Hematopoietic multipotent progenitor cell treated with erythropoietin and hydrocortisone succinate and interleukin-3 and kit ligand, for 15 days (in vitro differentiated cells): ENCODE measurements at regions not wholly inside any gene's neighbourhood (a gene's known extent, or its start where the extent isn't known, plus 50 kb on each side); places are given as distances from the start of the nearest gene placed in this dataset.
"Not testable (repeated sequence)": the region's sequence is repeated elsewhere in the genome, so short reads cannot be mapped to it uniquely, and the experiment has no call there.

Source experiments
- DNase-seq: peaks from one replicate; pipeline ENCODE4 v3.0.0-alpha.2; 2015; ENCODE audit warnings: low spot score

DNA sequence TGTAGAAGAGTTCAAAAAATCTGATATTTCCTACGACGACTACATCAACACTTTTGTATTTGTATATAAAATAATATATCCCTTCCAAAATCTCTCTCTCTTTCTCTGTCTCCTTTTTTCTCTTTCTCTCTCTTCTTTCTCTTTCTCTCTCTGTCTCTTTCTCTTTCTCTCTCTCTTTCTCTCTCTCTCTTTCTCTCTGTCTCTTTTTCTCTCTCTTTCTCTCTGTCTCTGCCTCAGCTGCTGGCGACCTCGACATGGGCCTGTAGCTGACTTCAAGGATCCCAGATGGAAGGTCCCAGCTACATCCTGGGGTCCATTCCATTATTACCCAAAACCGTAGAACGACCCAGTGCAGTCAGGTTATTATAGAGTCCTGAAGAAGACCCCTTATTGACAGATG is 90.0 kb downstream of the CD24 start:
- no peak for DNase-seq

GRCh38 chr6:106883808-106884262 is 90.7 kb downstream of the CD24 start:
- no peak for DNase-seq

DNA sequence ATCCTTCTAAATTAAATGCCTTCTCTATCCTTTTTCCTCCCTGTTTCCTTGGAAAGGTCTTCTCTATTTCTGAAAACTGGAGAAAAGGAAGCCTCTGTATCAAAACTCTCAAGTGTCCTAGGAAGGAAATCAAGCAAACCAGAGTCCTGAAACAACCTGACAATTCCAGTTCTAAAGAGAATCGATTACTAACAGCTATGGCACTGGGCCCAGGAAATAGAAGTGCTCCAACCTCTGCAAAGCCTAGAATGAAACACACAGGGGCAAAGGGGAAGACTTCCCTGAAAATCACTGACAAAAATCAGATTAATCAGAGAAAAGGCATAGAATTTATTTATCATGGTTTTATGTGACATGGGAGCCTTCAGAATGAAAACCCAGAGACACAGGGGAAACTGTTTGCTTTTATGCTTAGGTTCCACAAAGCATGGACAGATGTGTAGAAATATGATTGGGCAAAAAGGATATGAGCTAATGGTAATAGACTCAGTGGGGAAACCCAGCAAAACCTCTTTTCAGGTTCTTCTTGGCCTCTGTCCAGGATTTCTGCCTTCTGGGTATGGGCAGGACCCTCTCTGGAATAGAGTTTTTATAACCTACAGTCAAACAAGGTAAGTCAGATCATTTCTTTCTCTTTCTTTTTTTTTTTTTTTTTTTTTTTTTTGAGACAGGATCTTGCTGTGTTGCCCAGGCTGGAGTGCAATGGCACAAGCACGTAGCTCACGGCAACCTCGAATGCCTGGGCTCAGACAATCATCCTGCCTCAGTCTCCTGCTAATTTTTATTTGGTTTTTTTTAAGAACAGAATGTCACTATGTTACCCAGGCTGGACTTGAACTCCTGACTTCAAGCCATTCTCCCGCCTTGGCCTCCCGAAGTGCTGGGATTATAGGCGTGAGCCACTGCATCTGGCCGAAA is 91.7 kb downstream of the CD24 start:
- DNase-seq = no peak

DNA sequence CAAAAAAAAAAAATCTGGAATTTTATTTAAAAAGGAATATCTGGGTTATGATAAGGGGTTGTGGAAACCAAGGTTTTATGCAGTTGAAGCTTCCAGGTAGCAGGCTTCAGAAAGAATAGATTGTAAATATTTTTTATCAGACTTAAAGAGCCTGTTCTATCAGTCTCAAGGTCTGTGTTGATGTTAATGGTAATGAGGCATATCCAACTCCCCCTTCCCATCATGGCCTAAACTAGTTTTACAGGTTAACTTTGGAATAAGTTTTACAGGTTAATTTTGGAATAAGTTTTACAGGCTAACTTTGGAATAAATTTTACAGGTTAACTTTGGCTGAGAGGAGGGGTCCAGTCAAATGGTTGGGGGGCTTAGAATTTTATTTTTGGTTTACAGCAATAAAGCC is 92.4 kb downstream of the CD24 start:
- DNase-seq = no peak

- no peak for DNase-seq
Measured at GRCh38 chr6:106880952-106881351, 93.6 kb downstream of the CD24 start.

DNA sequence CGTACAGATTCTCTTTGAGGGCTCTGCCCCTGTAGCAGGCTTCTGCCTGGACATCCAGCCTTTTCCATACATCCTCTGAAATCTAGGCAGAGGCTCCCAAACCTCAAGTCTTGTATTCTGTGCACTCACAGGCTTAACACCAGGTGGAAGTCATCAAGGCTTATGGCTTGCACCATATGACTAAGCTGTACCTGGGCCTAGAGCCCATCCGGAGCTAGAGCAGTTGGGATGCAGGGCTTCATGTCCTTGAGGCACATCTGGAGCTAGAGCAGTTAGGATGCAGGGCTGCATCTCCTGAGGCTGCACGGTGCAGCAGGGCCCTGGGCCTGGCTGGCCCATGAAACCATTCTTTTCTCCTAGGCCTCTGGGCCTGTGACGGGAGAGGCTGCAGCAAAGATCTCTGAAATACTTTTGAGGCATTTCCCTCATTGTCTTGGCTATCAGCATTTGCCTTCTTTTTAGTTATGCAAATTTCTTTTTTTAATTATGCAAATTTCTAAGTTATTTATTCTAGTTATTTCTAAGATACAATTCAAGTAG is 98.7 kb downstream of the CD24 start:
- DNase-seq = no peak

DNA sequence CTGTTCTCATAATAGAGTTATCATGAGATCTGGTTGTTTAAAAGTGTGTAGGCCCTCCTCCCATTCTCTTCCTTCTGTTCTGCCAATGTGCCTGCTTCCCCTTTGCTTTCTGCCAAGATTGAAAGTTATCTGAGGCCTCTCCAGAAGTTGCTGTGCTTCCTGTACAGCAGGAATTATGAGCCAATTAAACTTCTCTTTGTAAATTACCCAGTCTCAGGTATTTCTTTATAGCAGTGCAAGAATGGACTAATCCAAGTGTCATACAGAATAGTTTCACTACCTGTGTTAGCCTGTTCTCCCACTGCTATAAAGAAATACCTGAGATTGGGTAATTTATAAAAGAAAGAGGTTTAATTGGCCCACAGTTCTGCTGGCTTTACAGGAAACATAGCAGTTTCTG is 100.0 kb downstream of the CD24 start:
- DNase-seq = no peak

DNA sequence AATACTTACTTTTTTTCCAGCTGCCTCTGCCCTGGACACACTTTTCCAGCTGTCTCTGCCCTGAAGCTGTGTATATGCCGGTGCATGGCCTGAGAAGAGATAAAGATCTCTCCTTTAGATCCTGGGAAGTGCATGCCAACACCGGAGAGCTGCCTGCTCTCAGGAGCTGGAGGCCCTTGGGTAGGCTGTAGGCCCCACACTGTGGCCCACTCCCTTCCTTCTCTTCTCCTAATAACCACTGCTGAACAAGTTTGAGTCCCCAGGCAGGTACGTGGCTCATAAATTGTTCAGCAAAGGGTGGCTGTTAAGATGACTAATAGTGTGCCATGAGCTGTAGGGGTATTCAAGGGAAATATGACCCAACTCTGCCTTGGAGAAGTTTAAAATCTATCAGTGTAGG is 102.5 kb downstream of the CD24 start:
- no peak for DNase-seq

GRCh38 chr6:106870824-106871717 is 103.5 kb downstream of the CD24 start:
- no peak for DNase-seq

GRCh38 chr6:106870069-106870468 is 104.5 kb downstream of the CD24 start:
- no peak for DNase-seq

- no peak for DNase-seq
Measured at GRCh38 chr6:106869203-106869602, 105.3 kb downstream of the CD24 start.

DNA sequence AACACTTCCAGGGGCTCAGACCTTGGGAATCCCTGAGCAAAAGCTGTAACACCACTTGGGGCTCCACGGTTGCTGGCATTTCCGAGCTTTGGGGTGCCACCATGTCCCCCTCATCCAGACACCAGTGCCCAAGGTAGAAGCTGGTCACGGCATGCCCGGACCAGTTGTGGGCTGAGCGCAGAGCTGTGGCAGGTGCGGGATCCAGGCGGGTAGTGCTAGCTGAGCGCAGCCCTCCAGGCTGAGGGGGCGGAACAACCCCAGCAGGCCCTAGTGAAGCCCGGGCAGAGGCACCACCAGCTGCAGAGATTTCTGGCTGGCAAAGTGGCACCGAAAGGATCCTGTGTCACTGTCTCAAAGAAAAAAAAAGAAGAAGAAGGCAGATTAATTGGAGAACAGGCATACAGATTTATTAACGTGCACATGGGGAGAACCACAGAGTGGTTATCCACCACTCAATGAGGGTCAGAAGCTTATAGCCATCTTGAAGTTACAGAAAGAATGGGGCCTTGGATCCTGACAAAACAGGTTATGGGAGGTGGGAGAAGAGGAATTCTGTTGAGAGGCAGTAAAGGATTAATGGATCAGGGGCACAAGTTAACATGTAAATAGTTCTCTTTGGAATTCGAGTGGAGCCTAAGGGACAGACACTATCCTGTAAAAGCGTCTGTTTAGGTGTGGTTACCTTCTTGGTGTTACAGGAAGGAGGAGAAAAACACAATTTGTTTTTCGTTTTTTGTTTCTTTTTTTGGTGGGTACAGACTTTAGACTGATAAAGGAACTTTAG is 107.5 kb downstream of the CD24 start:
- no peak for DNase-seq

DNA sequence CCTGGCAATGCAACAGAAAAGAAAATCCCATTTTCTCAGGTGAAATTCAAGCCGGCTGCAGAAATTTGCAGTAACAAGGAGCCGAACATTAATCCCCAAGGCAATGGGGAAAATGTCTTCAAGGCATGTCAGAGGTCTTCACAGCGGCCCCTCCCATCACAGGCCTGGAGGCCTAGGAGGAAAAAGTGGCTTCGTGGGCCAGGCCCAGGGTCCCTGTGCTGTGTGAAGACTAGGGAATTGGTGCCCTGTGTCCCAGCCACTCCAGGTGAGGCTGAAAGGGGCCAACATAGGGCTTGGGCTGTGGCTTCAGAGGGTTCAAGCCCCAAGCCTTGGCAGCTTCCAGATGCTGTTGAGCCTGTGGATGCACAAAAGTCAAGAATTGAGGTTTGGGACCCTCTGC is 111.7 kb downstream of the CD24 start:
- DNase-seq = no peak

DNA sequence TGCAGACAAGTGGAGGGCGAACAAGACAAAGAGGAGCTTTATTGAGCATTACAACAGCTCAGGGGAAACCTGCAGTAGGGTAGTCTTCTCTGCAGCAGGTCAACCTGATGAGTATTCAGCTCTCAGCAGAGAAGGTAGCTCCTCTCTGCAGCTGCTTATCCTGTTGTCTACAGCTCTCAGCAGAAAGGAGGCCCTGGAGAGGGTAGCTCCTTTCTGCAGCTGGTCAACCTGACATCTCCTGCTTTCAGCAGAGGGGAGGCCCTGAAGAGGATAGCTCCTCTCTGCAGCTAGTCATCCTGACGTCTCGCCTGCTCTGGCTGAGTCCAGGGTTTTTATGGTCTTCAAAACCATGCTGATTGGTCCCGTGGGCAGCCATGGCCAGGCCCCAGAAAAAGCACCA is 113.6 kb downstream of the CD24 start:
- no peak for DNase-seq

GRCh38 chr6:106858653-106859092 is 115.9 kb downstream of the CD24 start:
- DNase-seq = no peak

GRCh38 chr6:106857771-106858652 is 116.5 kb downstream of the CD24 start:
- DNase-seq = no peak

GRCh38 chr6:106857310-106857709 is 117.2 kb downstream of the CD24 start:
- not testable (repeated sequence) for DNase-seq

DNA sequence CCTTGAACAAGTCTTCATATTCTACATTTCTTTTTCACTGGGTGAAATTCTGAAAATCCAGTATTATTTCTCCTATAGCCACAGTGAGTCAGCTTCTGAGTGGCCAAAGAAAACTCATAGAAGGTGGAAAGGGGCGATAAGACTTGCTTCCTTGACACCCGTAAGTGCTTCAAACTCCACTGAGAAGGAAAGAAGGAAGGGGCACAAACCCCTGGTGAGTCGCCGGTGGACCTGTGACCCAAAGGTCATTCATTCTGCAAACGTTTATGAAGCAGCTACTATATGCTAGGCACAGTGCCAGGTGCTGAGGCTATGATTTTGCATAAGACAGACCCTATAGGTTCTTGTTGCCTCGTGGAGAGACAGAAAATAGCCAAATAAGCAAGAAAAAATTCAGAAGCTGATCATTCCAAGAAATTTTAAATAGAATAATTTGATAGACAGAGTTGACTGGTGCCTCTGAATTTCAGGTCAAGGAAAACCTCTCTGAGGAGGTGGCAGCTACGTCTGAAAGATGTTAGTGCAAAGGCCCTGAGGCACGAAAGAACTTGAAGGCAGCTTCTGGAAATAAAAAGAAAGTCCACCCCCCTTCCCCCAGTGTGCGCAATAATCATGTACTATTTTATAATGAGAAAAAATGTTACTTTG is 118.2 kb downstream of the CD24 start:
- no peak for DNase-seq

DNA sequence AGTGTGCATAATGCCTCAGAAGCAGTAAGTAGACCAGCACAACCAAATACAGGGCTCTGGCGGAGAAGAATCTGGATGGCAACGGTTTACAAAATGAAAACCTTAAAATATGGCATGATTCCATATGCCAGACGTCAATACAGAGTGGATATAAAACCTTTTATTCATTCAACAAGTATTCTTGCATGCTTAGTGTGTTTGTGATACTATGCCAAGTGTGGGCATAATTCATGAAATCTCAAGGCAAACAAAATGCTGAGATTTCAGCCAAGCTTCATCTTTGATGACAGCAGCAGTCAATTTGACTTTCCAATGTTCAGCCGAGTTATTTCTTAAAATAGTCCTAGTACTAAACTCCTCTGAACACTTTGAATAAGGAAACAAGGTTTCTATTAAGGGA is 119.4 kb downstream of the CD24 start:
- no peak for DNase-seq

DNA sequence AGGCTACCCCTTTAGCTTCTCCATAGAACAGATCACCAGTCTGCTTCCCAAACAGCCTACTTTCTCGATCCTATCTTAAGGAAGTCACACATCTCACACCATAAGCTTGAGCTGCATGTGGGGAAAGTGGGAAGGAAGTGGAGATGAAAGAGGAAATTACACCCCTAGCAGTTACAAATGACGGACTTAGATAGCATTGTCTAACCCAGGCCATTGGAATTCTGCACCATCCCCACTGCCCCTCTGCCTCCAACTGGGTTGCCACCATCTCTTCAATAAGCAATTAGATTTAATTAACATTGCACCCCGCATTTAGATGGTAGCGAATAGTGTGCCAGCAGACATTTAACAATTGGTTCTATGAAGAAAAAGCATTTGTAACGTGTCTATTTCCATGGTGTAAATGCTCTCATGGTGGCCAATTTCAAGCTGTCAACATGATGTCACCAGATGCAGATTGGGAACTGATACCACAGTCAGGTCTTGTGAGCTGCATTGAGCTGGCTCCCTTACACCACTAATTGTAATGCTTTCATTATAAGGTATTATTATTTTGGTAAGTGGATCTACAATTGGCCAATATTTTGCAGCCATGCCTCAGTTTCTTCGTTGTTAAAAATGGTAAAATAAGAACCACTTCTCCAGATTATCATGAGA is 124.7 kb downstream of the CD24 start:
- no peak for DNase-seq
